IMR-90 (cell line): ENCODE measurements at regions not wholly inside any gene's neighbourhood (a gene's known extent, or its start where the extent isn't known, plus 50 kb on each side); places are given as distances from the start of the nearest gene placed in this dataset.

Source experiments
- ATAC-seq: fragments of 200-7000 bp; cut with Tn5 transposase; 2 replicates; pipeline ENCODE4 v1.9.1; 2020; ENCODE audit warnings: low read depth, mild to moderate bottlenecking, moderate library complexity
- BruUV-seq: library from RNA; stranded (reverse); fragments of 400-500 nt; replicated peaks from 2 replicates; lab custom pipeline; 2021; lab: Mats Ljungman, UMichigan
- CTCF ChIA-PET: fragments of 300-600 bp; formaldehyde crosslinking; extraction: SDS; loops from one replicate; lab custom pipeline; 2021; ENCODE audit warnings: antibody characterized with exemption; lab: Yijun Ruan, JAX
- POLR2A ChIA-PET: fragments of 300-600 bp; sonication (Branson Sonifier 250); formaldehyde crosslinking; loops from one replicate; lab custom pipeline; 2022; ENCODE audit warnings: antibody characterized with exemption; ENCODE audit not compliant: unreplicated experiment; lab: Charles Lee
- DNase-seq: peaks from one replicate; pipeline ENCODE4 v3.0.0; 2013
- H2AFZ ChIP-seq: replicated peaks from 2 replicates; pipeline ENCODE3; 2013; ENCODE audit warnings: low read length, mild to moderate bottlenecking; ENCODE audit not compliant: poor library complexity
- H2AK5ac ChIP-seq: 2 replicates; pipeline ENCODE4 v1.6.1; 2013; ENCODE audit warnings: low read depth, low read length, inconsistent platforms
- H2AK9ac ChIP-seq: replicated peaks from 2 replicates; pipeline ENCODE3; 2013; ENCODE audit warnings: mild to moderate bottlenecking, low read depth, low read length, moderate library complexity; ENCODE audit not compliant: poor library complexity
- H2BK120ac ChIP-seq: 2 replicates; pipeline ENCODE4 v1.6.1; 2013; ENCODE audit warnings: low read depth, low read length, inconsistent platforms
- H2BK15ac ChIP-seq: 3 replicates; pipeline ENCODE4 v1.6.1; 2013; ENCODE audit warnings: low read depth, low read length, inconsistent platforms
- H2BK20ac ChIP-seq: 2 replicates; pipeline ENCODE4 v1.6.1; 2013; ENCODE audit warnings: low read depth, mild to moderate bottlenecking, inconsistent platforms, low read length, moderate library complexity
- H2BK5ac ChIP-seq: 2 replicates; pipeline ENCODE4 v1.6.1; 2013; ENCODE audit warnings: mild to moderate bottlenecking, low read depth, low read length, inconsistent platforms; ENCODE audit not compliant: poor library complexity, severe bottlenecking
- H3K14ac ChIP-seq: replicated peaks from 2 replicates; pipeline ENCODE4 v1.6.1; 2013; ENCODE audit warnings: low read depth, low read length, inconsistent platforms
- H3K18ac ChIP-seq: 2 replicates; pipeline ENCODE4 v1.6.1; 2013; ENCODE audit warnings: low read depth, low read length, control low read depth
- H3K23ac ChIP-seq: 2 replicates; pipeline ENCODE4 v1.6.1; 2013; ENCODE audit warnings: low read depth, low read length, inconsistent platforms
- H3K27ac ChIP-seq: 2 replicates; pipeline ENCODE4 v1.5.1; 2013; ENCODE audit warnings: mild to moderate bottlenecking, control low read depth, low read length; ENCODE audit not compliant: insufficient read depth
- H3K27me3 ChIP-seq: 2 replicates; pipeline ENCODE4 v1.6.1; 2013; ENCODE audit warnings: low read length; ENCODE audit not compliant: control insufficient read depth, insufficient read depth
- H3K36me3 ChIP-seq: 2 replicates; pipeline ENCODE4 v1.6.1; 2013; ENCODE audit warnings: low read length, mixed read lengths; ENCODE audit not compliant: control insufficient read depth, insufficient read depth
- H3K4ac ChIP-seq: 2 replicates; pipeline ENCODE4 v1.6.1; 2013; ENCODE audit warnings: low read depth, low read length, inconsistent platforms
- H3K4me1 ChIP-seq: 2 replicates; pipeline ENCODE4 v1.6.1; 2013; ENCODE audit warnings: low read length, mixed read lengths; ENCODE audit not compliant: control insufficient read depth, insufficient read depth
- H3K4me2 ChIP-seq: 2 replicates; pipeline ENCODE4 v1.6.1; 2013; ENCODE audit warnings: low read depth, mild to moderate bottlenecking, control low read depth, low read length, moderate library complexity
- H3K4me3 ChIP-seq: 2 replicates; pipeline ENCODE4 v1.5.1; 2013; ENCODE audit warnings: low read depth, mild to moderate bottlenecking, control low read depth, low read length, moderate library complexity; ENCODE audit not compliant: insufficient read depth
- H3K56ac ChIP-seq: 2 replicates; pipeline ENCODE4 v1.6.1; 2013; ENCODE audit warnings: low read length, inconsistent platforms; ENCODE audit not compliant: insufficient read depth; ENCODE audit errors: extremely low read depth
- H3K79me1 ChIP-seq, 2 experiments: 2 replicates each; pipeline ENCODE4 v1.6.1; 2013; ENCODE audit warnings: low read length in 2 of 2, inconsistent platforms in 1 of 2, low read depth in 1 of 2
- H3K9ac ChIP-seq: 2 replicates; pipeline ENCODE4 v1.6.1; 2013; ENCODE audit warnings: low read depth, low read length, control low read depth
- H3K9me1 ChIP-seq: 2 replicates; pipeline ENCODE4 v1.6.1; 2013; ENCODE audit warnings: low read length, inconsistent platforms; ENCODE audit not compliant: insufficient read depth
- H3K9me3 ChIP-seq: 2 replicates; pipeline ENCODE4 v1.6.1; 2013; ENCODE audit warnings: low read length; ENCODE audit not compliant: control insufficient read depth, insufficient read depth
- H4K20me1 ChIP-seq: 2 replicates; pipeline ENCODE4 v1.6.1; 2013; ENCODE audit warnings: low read length, inconsistent platforms; ENCODE audit not compliant: insufficient read depth
- H4K5ac ChIP-seq: 2 replicates; pipeline ENCODE4 v1.6.1; 2013; ENCODE audit warnings: mild to moderate bottlenecking, low read depth, low read length, control low read depth
- H4K8ac ChIP-seq, 2 experiments: 2 replicates each; pipeline ENCODE4 v1.6.1; 2013; ENCODE audit warnings: low read depth in 2 of 2, low read length in 2 of 2, control low read depth in 1 of 2, inconsistent platforms in 1 of 2
- H4K91ac ChIP-seq: 2 replicates; pipeline ENCODE4 v1.6.1; 2013; ENCODE audit warnings: low read depth, low read length, inconsistent platforms; ENCODE audit not compliant: insufficient read depth
- MAZ ChIP-seq: IDR thresholded peaks from 2 replicates; pipeline ENCODE4 v1.6.1; 2012; ENCODE audit warnings: low read depth, mild to moderate bottlenecking, low read length, improper control_type of control experiment, moderate library complexity, borderline replicate concordance
- WGBS, 2 experiments: methylation state at CpG; one replicate each; pipeline versions ENCODE4 v1.1.5 to v1.1.7; 2013; ENCODE audit warnings: missing lambda C conversion rate in 2 of 2; ENCODE audit not compliant: insufficient read length in 1 of 2; ENCODE audit errors: extremely low coverage in 2 of 2; 5-methylcytosine and 5-hydroxymethylcytosine counted together
- dilution Hi-C: fragments of 300-500 bp; cut with HindIII; formaldehyde crosslinking; loops from one replicate; pipeline ENCODE4 v1.14.3; 2018; ENCODE audit warnings: low sequenced_read_pairs; ENCODE audit not compliant: unreplicated experiment
- in situ Hi-C: fragments of 300-500 bp; cut with MboI; formaldehyde crosslinking; loops from 3 replicates; pipeline ENCODE4 v1.14.3; 2019; ENCODE audit warnings: low sequenced_read_pairs, inconsistent platforms, mixed read lengths
- intact Hi-C: fragments of 100-400 bp; cut with micrococcal nuclease; formaldehyde crosslinking; loops from 2 replicates; pipeline ENCODE4 v1.10.0; 2022

DNA sequence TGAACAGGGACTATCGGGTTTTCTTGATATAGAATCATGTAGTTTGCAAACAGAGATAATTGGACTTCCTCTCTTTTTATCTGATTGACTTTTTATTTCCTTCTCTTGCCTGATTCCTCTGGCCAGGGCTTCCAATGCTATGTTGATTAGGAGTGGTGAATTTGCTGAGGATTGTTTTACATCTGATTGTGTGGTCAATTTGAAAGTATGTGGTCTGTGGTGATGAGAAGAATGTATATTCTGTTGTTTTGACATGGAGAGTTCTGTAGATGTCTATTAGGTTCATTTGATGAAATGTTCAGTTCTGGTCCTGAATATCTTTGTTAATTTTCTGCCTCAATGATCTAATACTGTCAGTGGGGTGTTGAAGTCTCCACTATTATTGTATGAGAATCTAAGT, 713.2 kb upstream of the CCDC179 start:
- Histone ChIP-seq H3K14ac (no peak overlapping the region), H3K9me1 (no peaks in the 10 kb centered on the region; the same call in 1 of the 2 replicates), H3K18ac (no peak overlapping the region), H2BK120ac (no peak overlapping the region), H3K27ac (no peak overlapping the region), H3K56ac (no peak overlapping the region), H4K91ac (no peak overlapping the region), H2AK5ac (no peak overlapping the region), H3K79me1 (no peaks in the 10 kb centered on the region), H2BK5ac (no peak overlapping the region), H4K8ac (no peak overlapping the region), H2AFZ (no peak overlapping the region), H3K4me1 (peaks cover 6% of the 10 kb centered on the region), H3K9me3 (no peaks in the 10 kb centered on the region), H3K4ac (no peak overlapping the region), H2BK15ac (no peak overlapping the region), H2AK9ac (no peak overlapping the region), H3K9ac (no peak overlapping the region), H3K23ac (no peak overlapping the region), H2BK20ac (no peak overlapping the region), H4K5ac (no peak overlapping the region), H3K36me3 (no peaks in the 10 kb centered on the region), H3K4me3 (no peak overlapping the region), H3K27me3 (no peaks in the 10 kb centered on the region), H3K4me2 (no peak overlapping the region), H4K20me1 (no peaks in the 10 kb centered on the region)
- CTCF ChIA-PET = no interaction called here
- BruUV-seq = no TSS peak
- POLR2A ChIA-PET = no interaction called here
- ATAC-seq = peak; percentile 35; the same call in 1 of the 2 replicates
- no CpG with 5 or more reads among the region's 1 CpG for WGBS, 2 experiments
- in situ Hi-C loops (no loop called here), dilution Hi-C loops (no loop called here), intact Hi-C loops (loop anchor here (10.0 kb wide), 1 partner anchor 181 kb away; no protein-coding TSS in a partner anchor)
- no peak for TF ChIP-seq MAZ
- DNase-seq = peak; percentile 22
